Caco-2 (cell line): ENCODE measurements at regions not wholly inside any gene's neighbourhood (a gene's known extent, or its start where the extent isn't known, plus 50 kb on each side); places are given as distances from the start of the nearest gene placed in this dataset.

Experiments used
- BruUV-seq: library from RNA; stranded (reverse); fragments of 400-500 nt; replicated peaks from 2 replicates; lab custom pipeline; 2021; lab: Mats Ljungman, UMichigan
- CTCF ChIA-PET: fragments of 300-600 bp; sonication (Branson Sonifier 250); formaldehyde crosslinking; loops from one replicate; lab custom pipeline; 2022; ENCODE audit warnings: antibody characterized with exemption; lab: Charles Lee
- POLR2A ChIA-PET: fragments of 300-600 bp; sonication (Branson Sonifier 250); formaldehyde crosslinking; loops from one replicate; lab custom pipeline; 2022; ENCODE audit warnings: antibody characterized with exemption; lab: Charles Lee
- DNase-seq, 2 experiments: peaks; one replicate each; pipeline versions ENCODE4 v3.0.0 to v3.0.0-alpha.2; 2020 to 2022
- H3K27me3 ChIP-seq: replicated peaks from 2 replicates; pipeline ENCODE4 v1.6.0; 2011; ENCODE audit warnings: low read length; ENCODE audit not compliant: control insufficient read depth, insufficient read depth
- H3K36me3 ChIP-seq: 2 replicates; pipeline ENCODE4 v1.5.1; 2011; ENCODE audit warnings: low read length; ENCODE audit not compliant: control insufficient read depth, insufficient read depth
- H3K4me1 ChIP-seq: fragments of 250-450 bp; sonication (Bioruptor Pico); 2 replicates; pipeline ENCODE4 v1.5.1; 2020; ENCODE audit warnings: mild to moderate bottlenecking
- H3K4me3 ChIP-seq: 2 replicates; pipeline ENCODE4 v1.5.1; 2011; ENCODE audit warnings: low read depth, mild to moderate bottlenecking, control low read depth, low read length
- H3K9me3 ChIP-seq: fragments of 250-450 bp; sonication (Bioruptor Pico); 2 replicates; pipeline ENCODE4 v1.5.1; 2020; ENCODE audit warnings: mild to moderate bottlenecking, moderate library complexity
- H3K27ac Mint-ChIP-seq: one replicate; pipeline ENCODE4 v1.8.0; 2022; ENCODE audit warnings: mixed read lengths; ENCODE audit not compliant: unreplicated experiment
- H3K27me3 Mint-ChIP-seq: one replicate; pipeline ENCODE4 v1.8.0; 2022; ENCODE audit warnings: mixed read lengths; ENCODE audit not compliant: insufficient read depth, unreplicated experiment
- H3K36me3 Mint-ChIP-seq: one replicate; pipeline ENCODE4 v1.8.0; 2022; ENCODE audit warnings: mild to moderate bottlenecking, mixed read lengths; ENCODE audit not compliant: insufficient read depth, unreplicated experiment
- H3K4me1 Mint-ChIP-seq: one replicate; pipeline ENCODE4 v1.8.0; 2022; ENCODE audit warnings: low read depth, mixed read lengths; ENCODE audit not compliant: unreplicated experiment
- H3K4me3 Mint-ChIP-seq: one replicate; pipeline ENCODE4 v1.8.0; 2022; ENCODE audit warnings: mild to moderate bottlenecking, moderate library complexity, mixed read lengths; ENCODE audit not compliant: unreplicated experiment
- H3K9me3 Mint-ChIP-seq: one replicate; pipeline ENCODE4 v1.8.0; 2022; ENCODE audit warnings: mixed read lengths; ENCODE audit not compliant: unreplicated experiment
- intact Hi-C: fragments of 100-400 bp; cut with micrococcal nuclease; formaldehyde crosslinking; loops from one replicate; pipeline ENCODE4 v1.10.0; 2022; ENCODE audit not compliant: unreplicated experiment
- TF ChIP-seq, protein P1 (sequence below), 2 experiments: fragments of 200-600 bp in 1 of 2; IDR thresholded peaks; 1 replicate in 1 of 2; 2 replicates in 1 of 2; pipeline versions ENCODE4 v1.5.1 to v1.8.0; 2011 to 2022; ENCODE audit warnings: antibody characterized with exemption in 1 of 2, control low read depth in 1 of 2, inconsistent platforms in 1 of 2, low read depth in 1 of 2, low read length in 1 of 2, mild to moderate bottlenecking in 1 of 2, moderate library complexity in 1 of 2; ENCODE audit not compliant: insufficient read depth in 1 of 2, severe bottlenecking in 1 of 2, unreplicated experiment in 1 of 2

DNA sequence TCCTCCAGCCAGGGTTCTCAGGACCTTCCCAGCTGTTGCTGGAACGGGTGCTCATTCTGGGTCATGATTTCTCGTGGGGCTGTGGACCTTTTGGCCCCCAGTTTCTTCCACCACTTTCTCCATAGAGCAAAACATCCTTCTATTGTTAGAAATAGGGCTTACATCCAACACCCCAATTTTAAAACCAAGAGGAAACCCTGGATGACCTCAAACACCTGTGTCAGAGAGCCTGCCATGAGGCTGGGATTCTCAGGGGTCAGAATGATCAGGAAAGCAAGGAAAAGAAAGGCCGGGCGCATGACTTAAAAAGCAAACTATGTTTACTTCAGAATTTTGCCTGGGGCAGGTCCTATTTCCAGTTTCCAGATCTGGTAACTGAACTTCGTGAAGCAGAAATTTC is 307.9 kb upstream of the MEIS1 start:
- CTCF ChIA-PET = no interaction called here
- no peak overlapping the region for H3K4me3 Mint-ChIP-seq
- POLR2A ChIA-PET = no interaction called here
- H3K9me3 Mint-ChIP-seq = no peaks in the 10 kb centered on the region
- Histone ChIP-seq H3K36me3 (no peaks in the 10 kb centered on the region), H3K4me1 (no peaks in the 10 kb centered on the region), H3K9me3 (no peaks in the 10 kb centered on the region), H3K4me3 (no peak overlapping the region), H3K27me3 (no peaks in the 10 kb centered on the region)
- TF ChIP-seq, protein P1, sequence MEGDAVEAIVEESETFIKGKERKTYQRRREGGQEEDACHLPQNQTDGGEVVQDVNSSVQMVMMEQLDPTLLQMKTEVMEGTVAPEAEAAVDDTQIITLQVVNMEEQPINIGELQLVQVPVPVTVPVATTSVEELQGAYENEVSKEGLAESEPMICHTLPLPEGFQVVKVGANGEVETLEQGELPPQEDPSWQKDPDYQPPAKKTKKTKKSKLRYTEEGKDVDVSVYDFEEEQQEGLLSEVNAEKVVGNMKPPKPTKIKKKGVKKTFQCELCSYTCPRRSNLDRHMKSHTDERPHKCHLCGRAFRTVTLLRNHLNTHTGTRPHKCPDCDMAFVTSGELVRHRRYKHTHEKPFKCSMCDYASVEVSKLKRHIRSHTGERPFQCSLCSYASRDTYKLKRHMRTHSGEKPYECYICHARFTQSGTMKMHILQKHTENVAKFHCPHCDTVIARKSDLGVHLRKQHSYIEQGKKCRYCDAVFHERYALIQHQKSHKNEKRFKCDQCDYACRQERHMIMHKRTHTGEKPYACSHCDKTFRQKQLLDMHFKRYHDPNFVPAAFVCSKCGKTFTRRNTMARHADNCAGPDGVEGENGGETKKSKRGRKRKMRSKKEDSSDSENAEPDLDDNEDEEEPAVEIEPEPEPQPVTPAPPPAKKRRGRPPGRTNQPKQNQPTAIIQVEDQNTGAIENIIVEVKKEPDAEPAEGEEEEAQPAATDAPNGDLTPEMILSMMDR (IDR thresholded peaks at IDR 0.05; ENCODE audit: insufficient read depth in 1 of 2, low read depth in 1 of 2, low read length in 1 of 2, severe bottlenecking in 1 of 2, unreplicated experiment in 1 of 2) = no peak
- no TSS peak for BruUV-seq
- H3K27ac Mint-ChIP-seq = no peak overlapping the region
- no peaks in the 10 kb centered on the region for H3K36me3 Mint-ChIP-seq
- intact Hi-C loops = no loop called here
- DNase-seq = no peak
- H3K4me1 Mint-ChIP-seq = no peaks in the 10 kb centered on the region
- H3K27me3 Mint-ChIP-seq = peaks cover 7% of the 10 kb centered on the region

DNA sequence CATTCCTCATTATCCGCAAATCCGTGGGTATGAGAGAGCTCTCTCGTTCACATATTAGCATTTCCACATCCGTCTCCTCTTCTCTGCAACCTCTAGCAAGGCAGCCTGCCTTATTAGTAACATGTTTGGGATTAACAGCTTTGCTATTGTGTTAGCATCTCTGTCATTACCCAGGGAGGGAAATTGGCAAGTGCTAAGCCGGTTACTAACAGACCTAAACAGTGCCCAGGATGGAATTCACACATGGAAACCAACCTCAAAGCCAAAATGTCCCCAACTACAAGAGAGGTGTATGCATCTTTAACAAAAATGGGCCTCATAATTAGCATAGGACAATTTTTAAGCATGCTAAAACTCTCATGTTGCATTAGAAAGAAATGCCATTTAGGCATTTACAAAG is 309.0 kb upstream of the MEIS1 start:
- no peaks in the 10 kb centered on the region for H3K9me3 Mint-ChIP-seq
- peaks cover 7% of the 10 kb centered on the region for H3K27me3 Mint-ChIP-seq
- Histone ChIP-seq H3K9me3 (no peaks in the 10 kb centered on the region), H3K4me3 (no peak overlapping the region), H3K27me3 (no peaks in the 10 kb centered on the region), H3K36me3 (no peaks in the 10 kb centered on the region), H3K4me1 (no peaks in the 10 kb centered on the region)
- no peak for DNase-seq
- intact Hi-C loops = no loop called here
- ChIA-PET CTCF (no interaction called here), POLR2A (no interaction called here)
- TF ChIP-seq, protein P1 (IDR thresholded peaks at IDR 0.05; ENCODE audit: insufficient read depth in 1 of 2, low read depth in 1 of 2, low read length in 1 of 2, severe bottlenecking in 1 of 2, unreplicated experiment in 1 of 2) = no peak
- BruUV-seq = no TSS peak
- H3K4me1 Mint-ChIP-seq = no peaks in the 10 kb centered on the region
- H3K27ac Mint-ChIP-seq = no peak overlapping the region
- no peaks in the 10 kb centered on the region for H3K36me3 Mint-ChIP-seq
- H3K4me3 Mint-ChIP-seq = no peak overlapping the region

DNA sequence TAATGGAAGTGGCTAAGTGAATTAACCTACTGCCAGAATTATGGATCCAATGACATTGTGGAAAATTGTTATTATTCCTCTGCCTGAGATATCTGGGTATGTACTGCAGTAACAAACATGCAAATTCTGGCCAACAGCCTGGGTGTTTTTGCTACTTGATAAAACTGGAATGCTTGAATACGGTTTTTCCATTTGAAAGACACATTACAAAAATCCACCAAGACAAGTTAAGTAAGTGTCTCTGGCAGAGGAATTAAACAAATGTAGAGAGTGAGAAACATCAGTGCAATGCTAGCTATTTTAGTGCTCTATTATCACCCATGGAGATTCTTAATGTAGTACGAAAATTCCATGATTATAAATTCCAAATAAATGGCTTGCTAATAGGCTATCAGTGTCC is 312.4 kb upstream of the MEIS1 start:
- TF ChIP-seq, protein P1 (IDR thresholded peaks at IDR 0.05; ENCODE audit: insufficient read depth in 1 of 2, low read depth in 1 of 2, low read length in 1 of 2, severe bottlenecking in 1 of 2, unreplicated experiment in 1 of 2) = no peak
- Mint-ChIP-seq H3K27me3 (peaks cover 3% of the 10 kb centered on the region), H3K9me3 (no peaks in the 10 kb centered on the region), H3K4me1 (no peaks in the 10 kb centered on the region), H3K4me3 (no peak overlapping the region), H3K36me3 (no peaks in the 10 kb centered on the region), H3K27ac (no peak overlapping the region)
- ChIA-PET POLR2A (no interaction called here), CTCF (no interaction called here)
- intact Hi-C loops = no loop called here
- DNase-seq = no peak
- no peaks in the 10 kb centered on the region for H3K9me3 ChIP-seq
- no peak overlapping the region for H3K4me3 ChIP-seq
- no TSS peak for BruUV-seq
- H3K27me3 ChIP-seq = no peaks in the 10 kb centered on the region
- no peaks in the 10 kb centered on the region for H3K4me1 ChIP-seq
- no peaks in the 10 kb centered on the region for H3K36me3 ChIP-seq
